NCI-H1417 (cell line): ENCODE measurements at regions not wholly inside any gene's neighbourhood (a gene's known extent, or its start where the extent isn't known, plus 50 kb on each side); places are given as distances from the start of the nearest gene placed in this dataset.
A peak's percentile ranks its signal among the peaks of the same experiment; 100 is the strongest.
"Not testable (repeated sequence)": the region's sequence is repeated elsewhere in the genome, so short reads cannot be mapped to it uniquely, and the experiment has no call there.

Source experiments
- DNase-seq, 3 experiments: peaks; one replicate each; lab custom pipeline; 2025; lab: John Stamatoyannopoulos, UW

DNA sequence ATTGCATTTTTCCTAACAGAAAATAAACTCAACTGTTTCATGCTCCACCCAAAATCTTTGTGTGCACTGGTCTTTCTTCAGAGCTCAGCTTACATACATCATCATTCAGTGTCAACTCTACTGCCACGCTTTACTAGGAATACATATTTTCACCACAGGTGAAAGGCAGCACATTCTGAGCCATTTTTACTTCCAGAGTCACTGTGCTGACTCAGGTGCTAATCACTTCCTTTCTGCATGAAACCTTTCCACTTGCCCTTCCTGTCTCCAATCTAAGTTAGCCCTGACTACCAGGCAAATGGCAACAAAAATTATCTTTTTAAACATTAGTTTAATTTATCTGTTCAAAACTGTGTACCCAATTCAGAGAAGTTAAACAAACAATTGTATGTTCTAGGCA lies 1041.0 kb downstream of the PRIM2 start:
- DNase-seq: not testable (repeated sequence)

DNA sequence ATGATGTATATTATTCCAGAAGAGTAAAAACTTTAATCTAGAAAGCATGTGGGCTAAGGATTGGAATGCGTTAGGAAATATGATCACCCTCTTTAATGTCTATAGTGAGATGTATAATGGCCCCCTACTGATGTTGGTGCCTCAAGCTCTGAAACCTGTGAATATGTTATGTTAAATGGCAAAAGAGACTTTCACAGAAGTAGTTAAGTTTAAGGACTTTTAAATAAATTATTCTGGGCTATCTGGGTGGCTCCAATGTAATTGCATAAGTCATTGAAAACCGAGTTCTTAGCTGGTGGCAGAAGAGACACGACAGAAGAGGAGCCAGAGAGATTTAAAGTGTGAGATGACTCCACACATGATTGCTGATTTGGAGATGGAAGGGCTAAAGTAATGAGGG lies 1048.4 kb downstream of the PRIM2 start:
- peak in 1 of 3 experiments; percentile 24 for DNase-seq

DNA sequence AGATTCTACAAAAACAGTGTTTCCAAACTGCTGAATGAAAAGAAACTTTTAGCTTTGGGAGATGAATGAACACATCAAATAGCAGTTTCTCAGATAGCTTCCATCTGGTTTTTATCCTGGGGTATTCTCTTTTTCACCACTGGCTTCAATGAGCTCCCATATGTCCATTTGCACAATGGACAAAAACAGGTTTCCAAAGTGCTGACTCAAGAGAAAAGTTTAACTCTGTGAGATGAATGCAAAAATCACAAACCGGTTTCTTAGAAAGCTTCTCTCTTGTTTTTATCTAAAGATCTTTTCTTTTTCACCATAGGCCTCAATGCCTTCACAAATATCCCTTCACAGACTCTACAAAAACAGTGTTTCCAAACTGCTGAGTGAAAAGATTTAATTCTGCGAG lies 1089.2 kb downstream of the PRIM2 start:
- not testable (repeated sequence) for DNase-seq

DNA sequence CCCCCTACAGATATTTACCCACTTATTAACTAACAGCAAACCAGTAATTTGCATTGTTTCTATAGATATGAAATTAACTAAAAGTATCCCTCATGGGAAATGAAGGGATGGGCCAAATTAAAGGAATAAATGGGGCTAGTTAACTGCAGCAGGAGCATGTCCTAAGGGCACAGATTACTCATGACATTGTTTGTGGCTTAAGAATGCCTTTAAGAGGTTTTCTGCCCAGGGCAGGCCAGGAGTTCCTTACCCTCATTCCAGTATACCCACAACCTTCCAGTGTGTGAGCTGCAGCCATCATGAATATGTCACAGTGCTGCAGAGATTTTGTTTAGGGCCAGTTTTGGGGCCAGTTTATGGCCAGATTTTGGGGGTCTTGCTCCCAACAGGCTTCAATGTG lies 1101.9 kb downstream of the PRIM2 start:
- DNase-seq: no peak
